ENCODE measurements at regions not wholly inside any gene's neighbourhood (a gene's known extent, or its start where the extent isn't known, plus 50 kb on each side); places are given as distances from the start of the nearest gene placed in this dataset.
"Not testable (repeated sequence)": the region's sequence is repeated elsewhere in the genome, so short reads cannot be mapped to it uniquely, and the experiment has no call there.

DNA sequence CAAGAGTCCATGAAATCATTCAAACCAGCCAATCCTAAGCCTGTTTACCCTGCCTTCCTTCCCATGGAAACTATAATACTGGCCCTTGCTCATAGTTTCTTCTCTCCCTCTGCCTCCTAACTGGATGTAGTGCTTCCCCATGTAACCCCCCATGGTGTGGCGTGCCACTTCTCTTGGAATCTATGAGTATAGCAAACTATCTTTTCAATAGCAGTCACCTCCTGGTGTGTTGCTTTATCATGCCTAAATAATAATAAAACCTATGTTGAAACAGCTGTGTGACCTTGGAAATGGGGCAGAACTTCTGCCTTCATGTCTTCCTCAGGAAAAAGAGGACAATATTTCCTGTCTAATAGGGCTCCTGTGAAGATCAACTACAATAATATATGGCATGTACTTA, 234.8 kb upstream of the EDNRA start:
- DNase-seq (ENCODE audit: low spot score): no peak

GRCh38 chr4:147246528-147246927, 234.4 kb upstream of the EDNRA start:
- not testable (repeated sequence) for DNase-seq (ENCODE audit: low spot score)

DNA sequence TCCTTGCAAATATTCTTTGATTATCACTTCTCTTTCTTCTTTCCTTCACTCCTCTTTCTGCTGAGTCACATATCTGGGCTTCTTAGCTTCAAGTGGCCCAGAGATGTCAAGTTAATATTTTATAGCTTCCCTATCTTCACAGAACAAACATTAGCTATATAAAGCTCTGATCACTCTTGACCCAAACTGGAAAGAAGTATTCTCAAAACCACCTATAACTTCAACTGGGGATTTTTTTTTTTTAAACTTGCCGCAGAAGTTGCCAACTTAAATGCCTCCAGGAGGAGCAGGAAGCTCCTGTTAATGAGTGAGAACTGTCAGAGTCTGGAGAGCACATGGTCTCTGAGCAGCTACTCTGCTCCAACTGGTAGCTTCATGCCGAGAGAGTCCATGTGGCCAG, 233.3 kb upstream of the EDNRA start:
- no peak for DNase-seq (ENCODE audit: low spot score)

DNA sequence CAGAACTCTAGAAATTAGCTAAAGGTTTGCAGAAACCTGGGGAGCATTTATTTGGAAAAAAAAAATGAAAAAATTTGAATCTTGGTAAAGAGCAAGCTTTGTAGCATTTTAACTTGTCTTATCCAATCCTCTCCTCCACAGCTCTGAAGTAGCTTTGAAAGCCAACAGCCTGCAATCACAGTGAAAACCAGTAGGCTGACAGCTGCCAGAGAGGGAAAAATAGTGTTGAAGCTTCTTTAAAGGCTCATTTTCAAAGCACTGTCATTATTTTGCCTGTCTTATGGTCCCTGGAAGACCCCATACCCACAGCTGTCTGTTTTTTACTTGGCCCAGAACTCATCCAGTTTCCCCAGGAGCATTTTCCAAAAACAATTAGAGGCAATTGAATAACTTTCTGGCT, 230.8 kb upstream of the EDNRA start:
- no peak for DNase-seq (ENCODE audit: low spot score)

- not testable (repeated sequence) for DNase-seq (ENCODE audit: low spot score)
Observed at GRCh38 chr4:147255268-147255667, 225.6 kb upstream of the EDNRA start.

GRCh38 chr4:147259271-147259670, 221.6 kb upstream of the EDNRA start:
- not testable (repeated sequence) for DNase-seq (ENCODE audit: low spot score)

- DNase-seq (ENCODE audit: low spot score): no peak
Observed at GRCh38 chr4:147284256-147284835, 196.6 kb upstream of the EDNRA start.

DNA sequence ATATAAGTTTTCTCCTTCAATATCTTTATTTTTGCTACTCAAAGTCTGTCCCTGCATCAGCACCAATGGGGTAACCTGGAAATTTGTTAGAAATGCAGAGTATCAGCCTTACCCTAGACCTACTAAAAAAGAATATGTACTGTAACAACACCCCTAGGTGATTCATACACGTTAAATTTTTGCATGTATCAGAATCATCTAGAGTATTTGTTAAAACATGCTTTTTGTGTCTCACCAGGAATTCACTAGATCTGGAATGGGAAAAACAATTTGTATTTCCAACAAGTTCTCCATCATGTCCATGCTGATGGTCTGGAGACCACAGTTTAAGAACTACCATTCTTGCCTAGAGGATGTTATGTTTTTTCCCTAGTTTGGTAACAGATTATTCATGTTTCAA, 196.0 kb upstream of the EDNRA start:
- no peak for DNase-seq (ENCODE audit: low spot score)

DNA sequence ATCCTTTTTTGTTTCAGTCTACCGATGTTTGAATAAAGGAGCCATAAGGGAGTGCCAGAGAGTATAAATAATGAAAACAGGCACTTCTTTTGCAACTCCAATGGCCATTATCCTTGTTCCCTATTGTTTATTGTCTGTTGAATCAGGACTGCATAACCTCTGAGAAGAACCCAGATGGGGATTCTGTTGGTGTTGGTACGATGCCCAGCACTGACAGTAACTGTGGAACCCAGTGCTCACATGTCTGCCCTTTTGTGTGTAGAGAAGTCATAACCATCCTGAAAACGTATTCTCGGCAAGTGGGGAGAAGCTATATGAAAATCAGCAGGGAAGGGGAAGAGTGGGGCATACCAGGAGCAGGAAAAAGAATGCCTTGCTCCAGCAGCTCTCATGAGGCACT, 195.1 kb upstream of the EDNRA start:
- no peak for DNase-seq (ENCODE audit: low spot score)

GRCh38 chr4:147286846-147287587, 193.9 kb upstream of the EDNRA start:
- no peak for DNase-seq (ENCODE audit: low spot score)

- no peak for DNase-seq (ENCODE audit: low spot score)
Observed at GRCh38 chr4:147287588-147287890, 193.4 kb upstream of the EDNRA start.

- no peak for DNase-seq (ENCODE audit: low spot score)
Observed at GRCh38 chr4:147288512-147288911, 192.4 kb upstream of the EDNRA start.

DNA sequence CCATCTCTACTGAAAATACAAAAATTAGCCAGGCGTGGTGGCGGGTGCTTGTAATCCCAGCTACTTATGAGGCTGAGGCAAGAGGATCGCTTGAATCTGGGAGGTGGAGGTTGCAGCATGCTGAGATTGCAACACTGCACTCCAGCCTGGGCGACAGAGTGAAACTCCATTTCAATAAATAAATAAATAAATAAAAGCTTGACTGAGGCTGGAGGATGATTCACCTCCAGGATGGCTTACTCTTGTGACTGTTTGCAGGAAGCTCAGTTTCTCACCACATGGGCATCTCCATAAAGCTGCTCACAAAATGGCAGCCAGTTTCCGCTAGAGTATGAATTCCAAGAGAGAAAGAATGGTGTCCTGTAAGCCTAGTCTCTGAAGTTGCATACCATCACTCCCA, 191.7 kb upstream of the EDNRA start:
- DNase-seq (ENCODE audit: low spot score): no peak

- not testable (repeated sequence) for DNase-seq (ENCODE audit: low spot score)
Observed at GRCh38 chr4:147292604-147293313, 188.1 kb upstream of the EDNRA start.

GRCh38 chr4:147293314-147293677, 187.6 kb upstream of the EDNRA start:
- not testable (repeated sequence) for DNase-seq (ENCODE audit: low spot score)

- DNase-seq (ENCODE audit: low spot score): no peak
Observed at GRCh38 chr4:147299205-147299604, 181.7 kb upstream of the EDNRA start.

- DNase-seq (ENCODE audit: low spot score): no peak
Observed at GRCh38 chr4:147303174-147303872, 177.6 kb upstream of the EDNRA start.

DNA sequence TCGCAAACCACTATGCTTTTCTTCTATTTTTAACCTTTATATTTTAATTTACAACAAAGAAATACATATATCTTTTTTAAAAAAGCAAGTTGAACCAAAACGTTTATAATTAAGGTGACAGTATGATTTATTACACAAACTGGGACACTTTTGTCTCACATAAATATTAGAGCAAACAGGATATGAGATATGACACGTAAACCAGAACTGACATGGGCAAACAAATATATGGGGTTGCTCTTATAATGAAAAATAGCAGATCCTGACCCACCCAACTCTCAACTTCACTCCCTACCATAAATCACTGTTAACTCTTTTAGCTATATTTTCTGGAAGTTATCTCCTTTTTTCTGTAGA, 177.0 kb upstream of the EDNRA start:
- no peak for DNase-seq (ENCODE audit: low spot score)

GRCh38 chr4:147307896-147308674, 172.8 kb upstream of the EDNRA start:
- no peak for DNase-seq (ENCODE audit: low spot score)

DNA sequence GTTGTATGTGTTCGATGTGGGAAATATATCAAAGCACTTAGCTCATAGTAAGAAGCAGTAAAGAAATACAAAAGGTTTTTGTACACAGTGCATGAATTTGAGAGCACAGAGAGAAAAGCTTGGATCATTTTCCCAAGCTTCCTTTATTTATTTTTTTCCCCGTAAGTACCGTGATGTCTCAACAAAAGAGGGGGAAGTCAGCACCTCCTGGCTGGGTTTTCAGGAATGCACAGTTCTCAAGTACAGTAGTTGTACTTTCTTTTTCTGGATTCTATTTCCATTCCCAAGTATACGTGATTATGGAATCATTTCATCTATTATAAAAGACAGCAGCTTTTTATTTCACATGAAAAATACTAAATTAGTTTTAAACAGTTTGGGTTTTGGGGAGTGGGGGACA, 171.5 kb upstream of the EDNRA start:
- DNase-seq (ENCODE audit: low spot score): no peak

DNA sequence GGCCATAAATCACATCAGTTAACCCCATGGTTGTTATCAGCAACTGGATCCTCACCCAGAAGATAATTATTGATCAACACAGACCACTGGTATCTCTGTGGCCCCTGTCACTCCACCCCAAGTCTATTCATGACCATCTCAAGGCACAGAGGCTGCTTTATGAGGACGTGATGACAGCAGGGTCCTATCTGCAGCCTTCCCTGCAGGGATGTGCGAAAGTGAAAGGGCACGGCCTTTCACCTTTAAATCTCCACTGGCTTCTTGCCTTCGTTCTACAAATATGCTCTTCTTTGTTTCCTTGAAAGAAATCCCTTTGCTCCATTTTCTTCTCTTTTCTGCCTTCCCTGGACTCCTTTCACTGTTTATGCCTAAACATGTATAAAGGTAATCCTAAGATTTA, 170.6 kb upstream of the EDNRA start:
- no peak for DNase-seq (ENCODE audit: low spot score)

GRCh38 chr4:147311956-147312355, 168.9 kb upstream of the EDNRA start:
- DNase-seq (ENCODE audit: low spot score): no peak
